ENCODE measurements at regions not wholly inside any gene's neighbourhood (a gene's known extent, or its start where the extent isn't known, plus 50 kb on each side); places are given as distances from the start of the nearest gene placed in this dataset.
"Not testable (repeated sequence)": the region's sequence is repeated elsewhere in the genome, so short reads cannot be mapped to it uniquely, and the experiment has no call there.

DNA sequence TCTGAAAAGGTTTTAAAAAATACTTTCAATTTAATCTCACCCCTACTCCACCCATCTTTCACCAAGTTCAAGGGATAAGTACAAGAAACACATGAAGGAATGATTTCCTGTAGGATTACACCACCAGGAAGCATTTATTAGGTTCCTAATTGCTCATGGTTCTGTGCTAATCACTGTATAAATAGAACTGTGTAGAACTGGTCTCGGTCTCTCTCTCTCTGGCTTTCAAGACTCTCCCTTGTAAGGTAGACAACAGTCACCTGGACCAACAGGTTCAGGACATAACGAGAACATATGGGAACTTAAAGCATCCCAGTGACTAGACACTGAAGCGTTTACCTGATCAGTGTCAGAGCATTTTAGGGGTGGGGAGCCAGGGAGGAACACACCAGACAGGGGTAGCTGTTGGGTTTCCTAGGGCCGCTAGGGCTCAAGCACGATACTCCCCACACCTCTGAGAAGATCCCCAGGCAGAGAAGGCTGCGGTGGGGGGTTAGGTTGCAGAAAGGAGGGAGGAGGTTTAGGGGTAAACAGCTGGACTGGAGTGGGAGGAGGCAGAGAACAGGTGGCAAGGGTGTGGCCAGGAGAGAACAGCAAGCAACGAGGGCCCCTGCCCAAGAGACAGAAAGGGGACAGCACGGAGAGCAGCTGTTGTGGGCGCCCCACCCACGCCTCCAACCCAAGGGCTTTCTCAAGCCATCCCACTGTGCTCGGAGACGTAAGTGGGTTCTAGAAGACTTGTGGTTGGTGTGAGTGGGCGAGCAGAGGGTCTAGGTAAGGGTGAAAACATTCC, 52.5 kb upstream of the USP6NL start:
- DNase-seq = no peak

DNA sequence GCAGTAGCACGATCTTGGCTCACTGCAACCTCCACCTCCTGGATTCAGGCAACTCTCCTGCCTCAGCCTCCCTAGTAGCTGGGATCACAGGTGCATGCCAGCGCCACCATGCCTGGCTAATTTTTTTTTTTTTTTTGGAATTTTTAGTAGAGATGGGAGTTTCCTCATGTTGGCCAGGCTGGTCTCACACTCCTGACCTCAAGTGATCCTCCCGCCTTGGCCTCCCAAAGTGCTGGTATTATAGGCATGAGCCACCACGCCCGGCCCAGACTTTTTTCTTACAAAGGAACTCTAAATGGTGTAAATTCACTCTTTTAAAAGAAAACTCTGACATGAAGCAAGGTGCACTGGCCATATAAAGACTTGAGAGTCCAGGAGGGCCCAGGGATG, 51.7 kb upstream of the USP6NL start:
- DNase-seq = not testable (repeated sequence)

DNA sequence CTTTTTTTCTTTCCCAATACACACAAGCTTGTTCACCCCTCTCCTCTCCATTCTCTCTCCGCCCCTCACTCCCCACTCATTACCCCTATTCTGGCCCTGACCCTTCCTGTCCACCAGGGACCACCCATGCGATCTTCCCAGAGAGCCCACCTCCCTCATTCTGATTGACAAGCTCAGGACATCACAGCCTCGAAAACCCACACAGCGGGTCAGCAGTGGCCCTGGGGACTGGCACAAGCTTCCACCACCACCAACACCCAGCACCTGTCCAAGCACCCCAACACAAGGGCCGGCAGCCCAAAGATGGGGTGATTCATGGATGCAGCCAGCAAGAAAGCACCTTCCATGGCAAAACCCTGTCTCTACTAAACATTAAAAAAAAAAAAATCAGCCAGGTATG, 50.0 kb upstream of the USP6NL start:
- DNase-seq = no peak
